HCT116 (cell line): ENCODE measurements at regions not wholly inside any gene's neighbourhood (a gene's known extent, or its start where the extent isn't known, plus 50 kb on each side); places are given as distances from the start of the nearest gene placed in this dataset.

Experiments used
- ATAC-seq: fragments of 200-7000 bp; cut with Tn5 transposase; 2 replicates; pipeline ENCODE4 v1.9.1; 2020; ENCODE audit warnings: mild to moderate bottlenecking, moderate library complexity
- BruUV-seq: library from RNA; stranded (reverse); fragments of 400-500 nt; replicated peaks from 2 replicates; lab custom pipeline; 2021; lab: Mats Ljungman, UMichigan
- CTCF ChIA-PET: fragments of 300-600 bp; sonication (Branson Sonifier 250); formaldehyde crosslinking; loops from one replicate; lab custom pipeline; 2021; ENCODE audit warnings: antibody characterized with exemption; lab: Charles Lee
- POLR2A ChIA-PET: fragments of 300-600, 350-600 bp; sonication (Branson Sonifier 250); formaldehyde crosslinking; loops from one replicate; lab custom pipeline; 2021; ENCODE audit warnings: antibody characterized with exemption; lab: Charles Lee
- RAD21 ChIA-PET, 2 experiments: fragments of 300-600 bp; sonication (Branson Sonifier 250); formaldehyde crosslinking; loops; one replicate each; lab custom pipeline; 2023; ENCODE audit warnings: low total read pairs in 2 of 2; ENCODE audit not compliant: uncharacterized antibody in 2 of 2, unreplicated experiment in 2 of 2, low non-redundant PET in 1 of 2; lab: Charles Lee
- DNase-seq: peaks from one replicate; pipeline ENCODE4 v3.0.0-alpha.2; 2010; ENCODE audit warnings: low read depth, low spot score
- H2AFZ ChIP-seq: fragments of 200-600 bp; shearing (Covaris generic), sonication (generic); 2 replicates; pipeline ENCODE4 v1.6.1; 2017; ENCODE audit warnings: low read depth, mixed run types, mixed read lengths, antibody characterized with exemption, low read length; ENCODE audit not compliant: poor library complexity, severe bottlenecking
- H3K27ac ChIP-seq: 2 replicates; pipeline ENCODE4 v1.5.1; 2012; ENCODE audit warnings: low read depth, low read length
- H3K27me3 ChIP-seq: fragments of 200-600 bp; sonication (generic); 2 replicates; pipeline ENCODE4 v1.6.1; 2016; ENCODE audit warnings: mixed run types, low read length, mixed read lengths; ENCODE audit not compliant: insufficient read depth
- H3K36me3 ChIP-seq, 2 experiments: fragments of 200-500 bp in 1 of 2; fragments of 200-600 bp in 1 of 2; sonication (Bioruptor generic) in 1 of 2; sonication (generic) in 1 of 2; 2 replicates each; pipeline versions ENCODE4 v1.5.1 to v1.6.1; 2014 to 2016; ENCODE audit warnings: low read length in 2 of 2, inconsistent platforms in 1 of 2, mixed read lengths in 1 of 2, mixed run types in 1 of 2; ENCODE audit not compliant: insufficient read depth in 2 of 2, control insufficient read depth in 1 of 2
- H3K4me1 ChIP-seq, 2 experiments: fragments of 200-600 bp in 1 of 2; sonication (generic) in 1 of 2; 2 replicates each; pipeline versions ENCODE4 v1.5.1 to v1.6.1; 2012 to 2017; ENCODE audit warnings: low read length in 2 of 2, inconsistent platforms in 1 of 2, mild to moderate bottlenecking in 1 of 2, mixed read lengths in 1 of 2, mixed run types in 1 of 2, moderate library complexity in 1 of 2; ENCODE audit not compliant: insufficient read depth in 2 of 2, control insufficient read depth in 1 of 2
- H3K4me2 ChIP-seq: fragments of 200-600 bp; sonication (generic); 2 replicates; pipeline ENCODE4 v1.6.1; 2017; ENCODE audit warnings: mixed run types, low read length, mixed read lengths
- H3K4me3 ChIP-seq, 2 experiments: fragments of 200-600 bp in 1 of 2; sonication (generic) in 1 of 2; replicated peaks in 1 of 2; 2 replicates each; pipeline ENCODE4 v1.5.1; 2011 to 2016; ENCODE audit warnings: low read length in 2 of 2, control low read depth in 1 of 2, low read depth in 1 of 2, mild to moderate bottlenecking in 1 of 2, mixed read lengths in 1 of 2, mixed run types in 1 of 2
- H3K79me2 ChIP-seq: fragments of 200-600 bp; sonication (generic); 2 replicates; pipeline ENCODE4 v1.6.1; 2017; ENCODE audit warnings: mild to moderate bottlenecking, mixed run types, low read length, moderate library complexity, mixed read lengths; ENCODE audit not compliant: insufficient read depth
- H3K9ac ChIP-seq: fragments of 200-600 bp; sonication (generic); 2 replicates; pipeline ENCODE4 v1.6.1; 2016; ENCODE audit warnings: low read length, mixed read lengths
- H3K9me2 ChIP-seq: fragments of 200-600 bp; sonication (generic), shearing (Covaris generic); 2 replicates; pipeline ENCODE4 v1.6.1; 2017; ENCODE audit warnings: mixed run types, mild to moderate bottlenecking, moderate library complexity; ENCODE audit not compliant: insufficient read depth
- H3K9me3 ChIP-seq, 2 experiments: fragments of 200-500 bp in 1 of 2; fragments of 200-600 bp in 1 of 2; sonication (Bioruptor generic) in 1 of 2; sonication (generic) in 1 of 2; 2 replicates each; pipeline ENCODE4 v1.6.1; 2014 to 2017; ENCODE audit warnings: low read length in 2 of 2, mixed read lengths in 2 of 2, inconsistent platforms in 1 of 2, low read depth in 1 of 2, mild to moderate bottlenecking in 1 of 2, mixed run types in 1 of 2, moderate library complexity in 1 of 2; ENCODE audit not compliant: control insufficient read depth in 1 of 2, insufficient read depth in 1 of 2
- H4K20me1 ChIP-seq: fragments of 200-600 bp; sonication (generic), shearing (Covaris generic); 2 replicates; pipeline ENCODE4 v1.6.1; 2017; ENCODE audit warnings: mixed run types, mild to moderate bottlenecking, moderate library complexity; ENCODE audit not compliant: insufficient read depth
- ATF3 ChIP-seq: IDR thresholded peaks from 2 replicates; pipeline ENCODE4 v1.6.1; 2012
- CEBPB ChIP-seq: IDR thresholded peaks from 2 replicates; pipeline ENCODE4 v1.6.1; 2012; ENCODE audit warnings: low read depth
- CTCF ChIP-seq, 3 experiments: fragments of 200-600 bp in 1 of 3; sonication (generic) in 1 of 3; IDR thresholded peaks in 2 of 3; conservative IDR thresholded peaks in 1 of 3; 2 replicates each; pipeline ENCODE4 v1.5.1; 2012 to 2017; ENCODE audit warnings: low read depth in 2 of 3, low read length in 2 of 3, antibody characterized with exemption in 1 of 3, borderline replicate concordance in 1 of 3, control low read depth in 1 of 3, mild to moderate bottlenecking in 1 of 3, mixed read lengths in 1 of 3, mixed run types in 1 of 3, moderate library complexity in 1 of 3; ENCODE audit not compliant: insufficient read depth in 1 of 3
- ELF1 ChIP-seq: IDR thresholded peaks from 2 replicates; pipeline ENCODE4 v1.6.1; 2012; ENCODE audit warnings: low read depth, borderline replicate concordance
- EZH2 ChIP-seq: fragments of 200-600 bp; sonication (generic); IDR thresholded peaks from 2 replicates; pipeline ENCODE4 v1.6.1; 2017; ENCODE audit warnings: antibody characterized with exemption, mixed run types
- EZH2phosphoT487 ChIP-seq: fragments of 200-600 bp; IDR thresholded peaks from 2 replicates; pipeline ENCODE4 v1.6.1; 2018; ENCODE audit warnings: antibody characterized with exemption, borderline replicate concordance
- POLR2A ChIP-seq: IDR thresholded peaks from 2 replicates; pipeline ENCODE4 v1.7.0; 2011; ENCODE audit warnings: borderline replicate concordance; ENCODE audit not compliant: insufficient read depth, insufficient read length; ENCODE audit errors: extremely low read depth
- RAD21 ChIP-seq: IDR thresholded peaks from 2 replicates; pipeline ENCODE4 v1.6.1; 2012; ENCODE audit warnings: low read depth, mild to moderate bottlenecking
- SP1 ChIP-seq: IDR thresholded peaks from 2 replicates; pipeline ENCODE4 v1.6.1; 2012; ENCODE audit warnings: low read depth
- YY1 ChIP-seq: IDR thresholded peaks from 2 replicates; pipeline ENCODE4 v1.6.1; 2011; ENCODE audit warnings: low read length, low read depth, moderate library complexity, mild to moderate bottlenecking; ENCODE audit not compliant: insufficient replicate concordance; ENCODE audit errors: extremely low read depth
- ZBTB33 ChIP-seq: IDR thresholded peaks from 2 replicates; pipeline ENCODE4 v1.6.1; 2011; ENCODE audit warnings: mild to moderate bottlenecking, low read length, moderate library complexity; ENCODE audit not compliant: insufficient replicate concordance; ENCODE audit errors: extremely low read depth
- intact Hi-C: fragments of 100-400 bp; cut with micrococcal nuclease; formaldehyde crosslinking; loops from 2 replicates; pipeline ENCODE4 v1.10.0; 2022

GRCh38 chr6:74114428-74114827 lies 418.4 kb downstream of the CD109 start:
- Histone ChIP-seq H3K4me1 (no peaks in the 10 kb centered on the region), H3K9me2 (no peaks in the 10 kb centered on the region), H3K9ac (no peak overlapping the region), H3K27me3 (no peaks in the 10 kb centered on the region), H3K36me3 (no peaks in the 10 kb centered on the region), H3K9me3 (no peaks in the 10 kb centered on the region), H2AFZ (no peak overlapping the region), H3K4me3 (no peak overlapping the region), H3K27ac (no peak overlapping the region), H3K4me2 (no peak overlapping the region), H4K20me1 (no peaks in the 10 kb centered on the region), H3K79me2 (no peaks in the 10 kb centered on the region)
- no TSS peak for BruUV-seq
- POLR2A ChIA-PET: no interaction called here
- intact Hi-C loops: no loop called here
- no peak for ATAC-seq
- TF ChIP-seq CTCF (IDR thresholded peaks at IDR 0.05 in 2 of 3, conservative IDR thresholded peaks at IDR 0.05 in 1 of 3; ENCODE audit: borderline replicate concordance in 1 of 3, insufficient read depth in 1 of 3, low read depth in 2 of 3, low read length in 2 of 3): no peak
- no peak for TF ChIP-seq EZH2
- no peak for TF ChIP-seq CEBPB
- no peak for TF ChIP-seq YY1
- TF ChIP-seq RAD21: no peak
- TF ChIP-seq POLR2A: no peak
- no peak for TF ChIP-seq ATF3
- no peak for TF ChIP-seq ELF1
- TF ChIP-seq EZH2phosphoT487: no peak
- TF ChIP-seq ZBTB33: no peak
- TF ChIP-seq SP1: no peak
- CTCF ChIA-PET: no interaction called here
- no peak for DNase-seq
- RAD21 ChIA-PET: no interaction called here
